ENCODE measurements at regions not wholly inside any gene's neighbourhood (a gene's known extent, or its start where the extent isn't known, plus 50 kb on each side); places are given as distances from the start of the nearest gene placed in this dataset.

DNA sequence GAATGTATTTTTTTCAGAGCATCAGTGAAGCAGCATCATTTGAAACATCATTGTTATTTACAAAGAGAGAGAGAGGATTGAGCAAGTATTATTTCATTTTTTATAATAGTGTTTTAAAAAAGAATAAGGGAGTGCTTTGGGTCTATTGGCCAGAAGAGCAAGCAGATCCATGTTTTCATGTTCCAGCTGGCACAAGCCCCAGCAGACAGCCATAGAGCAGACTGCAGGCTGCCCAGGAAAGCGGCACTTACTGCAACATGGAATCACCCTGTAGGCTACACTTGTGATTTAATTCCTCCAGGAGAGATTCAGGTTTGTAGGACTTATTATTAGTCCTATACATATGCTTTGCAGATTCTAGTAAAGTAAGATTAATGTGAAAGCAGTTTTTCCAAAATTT lies 407.0 kb upstream of the GRAMD2B start:
- no peak overlapping the region for H3K4me3 ChIP-seq
- no peaks in the 10 kb centered on the region for H3K4me1 ChIP-seq
- H3K27me3 ChIP-seq (ENCODE audit: low read depth): no peaks in the 10 kb centered on the region
- no peak for DNase-seq
- ATAC-seq: no peak
- intact Hi-C loops (cut with DNase I): no loop called here
- TF ChIP-seq, protein P1, sequence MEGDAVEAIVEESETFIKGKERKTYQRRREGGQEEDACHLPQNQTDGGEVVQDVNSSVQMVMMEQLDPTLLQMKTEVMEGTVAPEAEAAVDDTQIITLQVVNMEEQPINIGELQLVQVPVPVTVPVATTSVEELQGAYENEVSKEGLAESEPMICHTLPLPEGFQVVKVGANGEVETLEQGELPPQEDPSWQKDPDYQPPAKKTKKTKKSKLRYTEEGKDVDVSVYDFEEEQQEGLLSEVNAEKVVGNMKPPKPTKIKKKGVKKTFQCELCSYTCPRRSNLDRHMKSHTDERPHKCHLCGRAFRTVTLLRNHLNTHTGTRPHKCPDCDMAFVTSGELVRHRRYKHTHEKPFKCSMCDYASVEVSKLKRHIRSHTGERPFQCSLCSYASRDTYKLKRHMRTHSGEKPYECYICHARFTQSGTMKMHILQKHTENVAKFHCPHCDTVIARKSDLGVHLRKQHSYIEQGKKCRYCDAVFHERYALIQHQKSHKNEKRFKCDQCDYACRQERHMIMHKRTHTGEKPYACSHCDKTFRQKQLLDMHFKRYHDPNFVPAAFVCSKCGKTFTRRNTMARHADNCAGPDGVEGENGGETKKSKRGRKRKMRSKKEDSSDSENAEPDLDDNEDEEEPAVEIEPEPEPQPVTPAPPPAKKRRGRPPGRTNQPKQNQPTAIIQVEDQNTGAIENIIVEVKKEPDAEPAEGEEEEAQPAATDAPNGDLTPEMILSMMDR (IDR thresholded peaks at IDR 0.05): no peak
- no peak overlapping the region for H3K27ac ChIP-seq
- no peaks in the 10 kb centered on the region for H3K36me3 ChIP-seq
- no peaks in the 10 kb centered on the region for H3K9me3 ChIP-seq

- no peaks in the 10 kb centered on the region for H3K36me3 ChIP-seq
- ATAC-seq (no peak), DNase-seq (no peak)
- intact Hi-C loops (cut with DNase I): no loop called here
- no peaks in the 10 kb centered on the region for H3K27me3 ChIP-seq (ENCODE audit: low read depth)
- no peaks in the 10 kb centered on the region for H3K4me1 ChIP-seq
- TF ChIP-seq, protein P1 (IDR thresholded peaks at IDR 0.05): no peak
- no peak overlapping the region for H3K4me3 ChIP-seq
- no peaks in the 10 kb centered on the region for H3K9me3 ChIP-seq
- H3K27ac ChIP-seq: no peak overlapping the region
Observed at GRCh38 chr5:126017096-126017495, 406.1 kb upstream of the GRAMD2B start.

DNA sequence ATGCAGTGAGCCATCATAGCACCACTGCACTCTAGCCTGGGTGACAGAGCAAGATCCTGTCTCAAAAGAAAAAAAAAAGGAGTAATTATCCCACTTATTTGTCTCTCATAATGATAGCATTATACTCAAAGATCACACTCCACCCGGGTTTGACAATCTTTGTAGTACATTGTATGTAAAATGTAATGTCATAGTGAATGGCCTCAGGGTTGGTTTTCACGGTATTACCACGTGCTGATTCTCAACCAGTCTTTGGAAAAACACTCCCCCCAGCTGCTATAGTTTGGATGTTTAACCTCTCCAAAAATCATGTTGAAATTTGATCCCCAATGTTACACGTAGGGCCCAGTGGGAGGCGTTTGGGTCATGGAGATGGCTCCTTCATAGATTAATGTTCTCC lies 402.4 kb upstream of the GRAMD2B start:
- no peak for DNase-seq
- no peak for ATAC-seq
- TF ChIP-seq, protein P1 (IDR thresholded peaks at IDR 0.05): no peak

GRCh38 chr5:126023994-126024441 lies 399.2 kb upstream of the GRAMD2B start:
- intact Hi-C loops (cut with DNase I): no loop called here
- Histone ChIP-seq H3K36me3 (no peaks in the 10 kb centered on the region), H3K27me3 (ENCODE audit: low read depth) (no peaks in the 10 kb centered on the region), H3K4me3 (no peak overlapping the region), H3K4me1 (no peaks in the 10 kb centered on the region), H3K9me3 (peaks cover 6% of the 10 kb centered on the region), H3K27ac (no peak overlapping the region)
- no peak for ATAC-seq
- no peak for DNase-seq
- TF ChIP-seq, protein P1 (IDR thresholded peaks at IDR 0.05): no peak

More for the DNA sequence above, 402.4 kb upstream of the GRAMD2B start:
- no peaks in the 10 kb centered on the region for H3K27me3 ChIP-seq (ENCODE audit: low read depth)
- no peaks in the 10 kb centered on the region for H3K9me3 ChIP-seq
- no peaks in the 10 kb centered on the region for H3K36me3 ChIP-seq
- no peaks in the 10 kb centered on the region for H3K4me1 ChIP-seq
- H3K4me3 ChIP-seq: no peak overlapping the region
- intact Hi-C loops (cut with DNase I): no loop called here
- no peak overlapping the region for H3K27ac ChIP-seq

- intact Hi-C loops (cut with DNase I): no loop called here
- Histone ChIP-seq H3K27ac (no peak overlapping the region), H3K27me3 (ENCODE audit: low read depth) (no peaks in the 10 kb centered on the region), H3K4me1 (no peaks in the 10 kb centered on the region), H3K4me3 (no peak overlapping the region), H3K9me3 (peaks cover 19% of the 10 kb centered on the region), H3K36me3 (no peaks in the 10 kb centered on the region)
- peak in 1 of 2 donors; percentile 35 for ATAC-seq
- DNase-seq: no peak
- TF ChIP-seq, protein P1 (IDR thresholded peaks at IDR 0.05): no peak
Observed at GRCh38 chr5:126027149-126027548, 396.1 kb upstream of the GRAMD2B start.

- intact Hi-C loops (cut with DNase I): no loop called here
- no peak for ATAC-seq
Observed at GRCh38 chr5:126027652-126028051, 395.6 kb upstream of the GRAMD2B start.

More at GRCh38 chr5:126027652-126028051, 395.6 kb upstream of the GRAMD2B start:
- Histone ChIP-seq H3K36me3 (no peaks in the 10 kb centered on the region), H3K4me1 (no peaks in the 10 kb centered on the region), H3K9me3 (peaks cover 19% of the 10 kb centered on the region), H3K27me3 (ENCODE audit: low read depth) (no peaks in the 10 kb centered on the region), H3K4me3 (no peak overlapping the region), H3K27ac (no peak overlapping the region)
- TF ChIP-seq, protein P1 (IDR thresholded peaks at IDR 0.05): no peak
- DNase-seq: no peak
